HG03159 (cell line): ENCODE measurements at regions not wholly inside any gene's neighbourhood (a gene's known extent, or its start where the extent isn't known, plus 50 kb on each side); places are given as distances from the start of the nearest gene placed in this dataset.

Source experiments
- ATAC-seq: cut with Tn5 transposase; IDR thresholded peaks from one replicate; pipeline ENCODE4 v1.9.1; 2021; ENCODE audit warnings: mild to moderate bottlenecking, moderate library complexity; ENCODE audit not compliant: unreplicated experiment

GRCh38 chr3:55413236-55413635 is 73.9 kb downstream of the WNT5A start:
- no peak for ATAC-seq

GRCh38 chr3:55412545-55412944 is 74.6 kb downstream of the WNT5A start:
- ATAC-seq: no peak

DNA sequence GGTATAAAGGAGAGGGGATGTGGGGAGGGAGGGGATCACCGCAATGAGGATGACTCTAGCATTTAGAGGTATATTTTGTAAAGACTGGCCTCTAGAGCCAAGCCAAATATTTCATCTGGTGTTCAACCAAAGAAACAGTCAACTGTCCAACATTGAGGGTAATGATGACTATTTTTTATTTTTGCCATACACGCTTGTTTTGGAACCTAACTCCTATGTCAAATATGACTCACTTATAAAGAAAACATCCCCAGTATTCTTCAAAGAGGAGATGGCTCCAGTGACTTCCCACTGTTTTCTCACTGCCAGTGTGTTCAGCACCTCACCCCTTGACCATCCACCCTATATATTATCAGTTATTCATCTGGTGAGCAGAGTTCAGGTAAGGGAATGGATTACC is 77.3 kb downstream of the WNT5A start:
- no peak for ATAC-seq

DNA sequence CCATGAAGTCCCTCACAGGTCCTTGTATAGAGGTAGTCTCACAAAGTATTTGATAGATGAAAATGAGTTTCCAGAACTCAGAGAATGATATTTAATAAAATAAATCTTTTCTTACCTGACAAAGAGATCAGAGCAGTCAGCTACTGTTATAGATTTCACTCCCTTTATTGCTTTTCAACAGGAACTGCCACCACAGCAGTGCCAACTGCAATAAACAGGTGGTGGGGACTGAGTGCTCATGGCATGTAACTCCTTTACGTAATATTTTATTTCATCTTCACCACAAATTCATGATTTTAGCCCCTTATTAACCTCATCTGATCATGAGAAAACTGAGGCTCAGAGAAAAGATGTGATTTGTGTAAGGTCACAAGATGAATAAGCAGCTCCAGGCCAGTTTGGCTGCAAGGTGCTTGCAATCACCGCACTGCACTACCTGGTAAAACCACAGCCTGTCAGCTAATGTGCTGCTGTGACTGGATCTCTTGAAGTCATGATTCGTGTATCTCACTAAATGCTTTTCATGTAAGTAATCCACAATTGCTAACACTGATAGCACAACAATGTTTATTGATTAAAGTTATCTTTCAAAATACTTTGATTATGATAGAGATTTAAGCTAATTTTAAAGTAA is 78.8 kb downstream of the WNT5A start:
- ATAC-seq: no peak

DNA sequence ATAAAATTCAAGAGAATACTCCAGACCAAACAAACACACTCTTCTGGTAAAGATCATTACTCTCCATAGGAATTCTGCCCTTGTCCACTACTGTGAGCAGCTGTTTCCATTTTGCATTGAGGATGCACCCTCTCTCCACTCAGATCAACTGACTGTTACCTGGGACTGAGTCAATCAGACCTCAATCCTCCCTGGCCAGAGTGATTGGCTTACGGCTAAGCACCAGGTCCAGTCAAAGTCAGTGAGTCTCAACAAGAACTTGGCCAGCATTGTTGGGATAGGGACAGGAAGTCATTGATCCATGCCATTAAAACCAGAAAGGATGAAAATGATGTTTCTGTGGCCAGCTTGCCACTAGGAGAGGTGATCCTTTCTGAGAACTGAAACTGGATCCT is 79.7 kb downstream of the WNT5A start:
- ATAC-seq: no peak

DNA sequence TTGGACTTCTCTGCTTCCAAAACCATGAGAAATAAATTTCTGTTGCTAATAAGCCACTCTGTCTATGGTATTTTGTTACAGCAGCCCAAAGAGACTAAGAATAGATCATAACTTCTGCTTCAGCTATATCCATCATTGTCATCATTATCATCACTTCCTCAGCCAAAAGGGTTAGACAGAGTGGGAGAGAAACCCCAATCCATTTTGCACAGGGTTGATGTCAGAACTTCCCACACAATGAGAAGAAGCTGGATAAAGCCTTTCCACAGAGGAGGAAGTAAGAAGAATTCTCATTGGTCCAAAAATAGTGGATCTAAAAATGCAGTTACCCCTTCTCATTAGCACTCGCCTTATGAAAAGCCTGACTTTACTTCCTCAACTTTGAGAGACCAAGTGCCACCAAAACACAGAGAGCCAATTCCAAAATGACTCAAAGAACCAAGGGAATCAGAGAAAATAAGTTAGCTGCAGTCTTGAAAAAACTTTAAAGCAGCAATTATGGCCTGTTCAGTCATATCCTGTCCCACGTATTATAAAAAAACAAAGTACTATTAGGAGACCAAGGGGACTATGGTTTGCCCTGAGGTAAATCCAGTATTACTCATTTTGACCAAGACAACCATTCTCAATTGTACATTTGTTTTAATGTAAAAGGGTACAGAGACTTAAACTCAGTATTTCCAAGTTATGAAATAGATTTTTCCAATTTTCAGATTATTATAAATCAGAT is 80.2 kb downstream of the WNT5A start:
- ATAC-seq: no peak

DNA sequence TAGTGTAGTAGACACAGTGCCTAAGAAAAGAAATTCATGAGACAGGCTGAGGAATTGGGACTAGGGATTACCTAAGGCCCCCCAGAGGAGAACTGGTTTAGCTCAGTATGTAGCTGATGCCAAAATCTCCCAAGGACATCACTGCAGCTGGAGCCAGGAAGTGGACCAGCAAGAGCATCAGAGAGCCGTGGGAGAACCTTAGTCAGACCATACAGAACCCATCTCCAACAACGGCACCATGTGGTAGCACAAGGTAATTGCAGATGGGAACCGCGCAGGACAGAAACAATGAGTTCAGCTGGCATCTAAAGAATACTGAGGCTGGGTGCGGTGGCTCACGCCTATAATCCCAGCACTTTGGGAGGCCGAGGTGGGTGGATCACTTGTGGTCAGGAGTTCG is 81.7 kb downstream of the WNT5A start:
- no peak for ATAC-seq

DNA sequence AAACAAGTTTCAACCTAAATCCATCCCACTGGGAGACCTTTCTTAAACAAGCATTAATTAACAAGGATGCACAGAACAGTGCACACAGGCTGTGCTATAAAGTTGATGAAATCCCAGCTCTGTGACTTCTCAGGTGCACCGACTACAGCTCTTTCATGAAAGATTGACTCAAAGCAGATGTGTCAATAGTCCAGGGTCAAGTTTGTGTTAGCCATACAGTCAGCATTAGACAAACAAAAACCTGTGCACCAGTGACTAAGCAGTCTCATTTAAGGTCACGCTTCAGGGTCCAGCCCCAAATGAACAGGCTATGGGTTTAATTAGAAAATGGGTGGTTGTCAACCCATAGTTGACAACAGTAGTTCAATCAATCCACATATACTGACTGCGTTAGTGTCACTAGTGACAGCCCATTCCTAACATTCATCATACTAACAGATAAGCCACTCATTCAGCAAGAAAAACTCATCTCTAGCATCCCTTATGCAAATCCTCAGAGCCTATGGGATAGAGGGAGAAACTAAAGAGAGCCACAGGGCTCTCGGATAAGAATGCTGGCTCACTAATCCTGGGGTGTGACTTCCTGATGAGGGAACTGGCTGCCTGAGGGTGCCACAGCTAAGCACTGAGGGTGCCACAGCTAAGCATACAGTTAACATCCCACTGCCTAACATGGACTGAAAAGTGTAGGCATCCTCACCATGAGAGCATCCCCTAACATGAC is 84.1 kb downstream of the WNT5A start:
- ATAC-seq: no peak

- no peak for ATAC-seq
Measured at GRCh38 chr3:55380561-55380960, 106.5 kb downstream of the WNT5A start.

DNA sequence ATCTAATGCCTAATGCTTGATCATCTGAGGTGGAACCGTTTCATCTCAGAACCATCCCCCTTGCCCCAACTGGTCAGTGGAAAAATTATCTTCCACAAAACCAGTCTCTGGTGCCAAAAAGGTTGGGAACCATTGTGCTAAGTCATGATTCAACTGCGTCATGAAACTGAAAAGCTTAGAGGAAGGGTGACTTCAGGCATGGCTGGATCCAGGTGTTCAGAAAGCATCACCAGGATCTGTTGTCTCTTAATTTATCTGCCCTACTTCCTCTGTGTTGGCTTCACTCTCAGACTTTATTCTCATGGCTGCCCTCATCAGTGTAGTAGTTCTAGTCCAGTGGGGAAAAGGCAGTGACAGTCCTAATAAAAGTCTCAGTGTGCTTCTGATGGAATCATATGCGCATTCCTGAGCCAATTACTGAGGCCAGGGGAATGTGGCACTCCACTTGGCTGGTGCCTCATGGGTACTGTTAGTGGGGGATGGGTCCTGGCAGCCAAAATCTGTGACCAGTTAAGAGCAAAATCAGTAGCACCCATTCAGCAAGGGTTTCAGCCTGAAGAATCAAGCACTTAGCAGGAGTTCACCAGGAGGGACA is 110.3 kb downstream of the WNT5A start:
- no peak for ATAC-seq

DNA sequence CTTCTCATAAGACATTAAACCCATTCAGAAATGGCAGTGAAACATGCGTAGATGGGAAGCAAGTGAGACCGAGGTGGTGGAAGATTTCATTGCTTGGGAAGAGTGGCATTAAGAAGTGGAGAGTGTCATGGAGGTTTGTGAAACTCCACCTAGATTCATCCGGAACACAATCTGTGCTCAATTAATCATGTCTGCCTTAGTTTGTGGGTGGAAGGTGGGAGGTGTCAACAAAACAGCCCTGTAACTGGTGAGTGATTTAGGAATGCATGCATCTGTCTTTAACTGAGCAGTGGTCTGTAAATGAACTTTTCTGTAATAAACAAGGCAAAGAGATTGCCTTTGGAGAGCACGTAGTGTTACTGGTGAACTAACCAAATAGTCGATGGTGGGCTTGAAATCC is 113.7 kb downstream of the WNT5A start:
- no peak for ATAC-seq

- ATAC-seq: no peak
Measured at GRCh38 chr3:55370272-55370671, 116.8 kb downstream of the WNT5A start.

DNA sequence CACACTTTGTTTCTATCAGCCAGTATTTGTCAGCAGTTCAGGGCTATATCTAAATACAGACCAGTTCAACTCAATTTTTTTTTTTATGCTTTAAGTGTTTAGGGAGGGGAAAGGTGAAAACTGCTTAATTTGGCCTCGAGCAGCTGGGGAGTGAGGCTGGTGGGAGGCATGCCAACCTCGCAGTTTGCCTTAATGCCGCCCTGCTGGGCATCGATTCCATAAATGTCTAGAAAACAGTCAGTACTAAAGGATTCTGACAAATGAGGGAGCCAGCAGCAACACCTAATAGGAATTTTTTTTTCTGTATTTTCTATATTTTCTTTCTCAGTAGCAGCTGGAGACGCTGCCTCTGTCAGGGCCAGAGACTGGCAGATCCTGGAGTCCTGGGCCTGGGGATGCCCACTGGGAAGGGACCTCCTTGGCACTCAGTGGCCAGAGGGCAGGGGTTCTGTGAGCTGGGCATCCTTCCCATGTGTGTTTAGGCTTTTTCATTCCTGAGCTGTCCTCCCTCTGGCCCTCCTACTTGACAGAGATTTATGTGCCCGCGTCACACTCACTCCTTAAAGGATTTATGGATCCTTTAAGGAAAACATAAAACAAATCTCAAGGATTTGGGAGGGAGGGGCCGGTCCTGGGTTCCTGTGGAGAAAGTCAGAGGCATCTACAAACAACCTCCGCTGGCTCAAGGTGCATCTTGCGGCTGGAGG is 117.8 kb downstream of the WNT5A start:
- ATAC-seq: no peak

DNA sequence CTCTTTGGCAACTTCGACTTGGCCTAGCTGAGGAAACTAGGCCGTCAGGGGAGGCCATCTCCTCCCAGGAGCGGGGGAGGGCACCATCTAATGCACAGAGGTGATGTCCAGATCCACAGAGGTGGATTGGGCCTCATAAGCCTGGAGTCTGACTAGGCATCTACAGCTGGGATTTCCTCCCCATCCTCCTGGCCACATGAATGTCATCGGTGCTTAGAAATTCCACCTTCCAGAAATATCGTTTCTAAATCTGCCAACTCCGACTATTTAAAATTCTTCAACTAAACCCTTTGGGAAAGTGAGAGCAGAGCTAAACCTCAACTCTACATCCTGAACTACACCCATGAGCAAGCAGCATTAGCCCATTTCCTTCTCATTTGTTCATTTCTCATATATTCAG is 118.7 kb downstream of the WNT5A start:
- no peak for ATAC-seq

- no peak for ATAC-seq
Measured at GRCh38 chr3:55367384-55367783, 119.7 kb downstream of the WNT5A start.

GRCh38 chr3:55364421-55364820 is 122.7 kb downstream of the WNT5A start:
- no peak for ATAC-seq

- ATAC-seq: no peak
Measured at GRCh38 chr3:55362210-55362960, 124.7 kb downstream of the WNT5A start.

DNA sequence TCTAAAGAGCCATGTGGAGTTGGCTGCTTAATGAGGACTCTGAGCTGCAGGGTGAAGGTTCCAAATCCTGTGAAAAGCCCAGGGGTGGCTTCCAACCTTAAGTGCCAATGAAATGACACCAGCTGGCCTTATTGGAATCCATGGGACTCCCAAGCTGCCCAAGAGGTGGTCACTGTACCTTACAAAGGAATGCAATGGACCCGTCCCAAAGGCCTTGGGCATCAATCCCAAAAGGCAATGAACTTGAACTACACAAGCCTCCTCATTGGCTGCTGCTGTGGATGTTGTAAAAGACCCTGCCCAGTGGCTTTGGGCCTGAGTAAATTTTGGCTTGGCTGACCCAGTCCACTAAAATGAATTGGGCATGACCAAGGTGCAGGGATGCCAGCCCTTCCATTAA is 129.3 kb downstream of the WNT5A start:
- no peak for ATAC-seq

GRCh38 chr3:55352668-55353067 is 134.4 kb downstream of the WNT5A start:
- no peak for ATAC-seq

DNA sequence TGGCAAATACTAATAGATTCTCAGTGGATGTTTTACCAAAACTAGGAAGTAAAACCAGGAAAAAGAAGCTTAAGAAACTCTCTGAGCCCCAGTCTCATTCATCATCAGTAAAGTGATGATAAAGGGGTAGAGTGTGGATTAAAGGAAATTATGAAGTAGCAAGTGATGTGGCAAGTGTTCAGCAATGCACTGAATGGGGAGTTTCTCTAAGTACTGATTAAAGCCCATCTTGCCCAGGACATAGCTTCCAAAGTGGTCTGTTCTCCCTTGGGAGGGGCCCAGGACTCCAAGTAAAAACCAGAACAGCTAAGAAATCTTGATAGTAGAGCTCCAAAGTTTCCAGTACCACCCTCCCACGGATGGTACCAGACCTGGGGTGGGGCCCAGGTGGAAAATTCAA is 137.3 kb downstream of the WNT5A start:
- ATAC-seq: no peak
